SU-DHL-6 (cell line): ENCODE measurements at regions not wholly inside any gene's neighbourhood (a gene's known extent, or its start where the extent isn't known, plus 50 kb on each side); places are given as distances from the start of the nearest gene placed in this dataset.

Experiments used
- H2AFZ ChIP-seq: fragments of 200-600 bp; sonication (generic); 2 replicates; pipeline ENCODE4 v1.6.1; 2014; ENCODE audit warnings: low read depth, mild to moderate bottlenecking, moderate library complexity, mixed read lengths, antibody characterized with exemption, low read length; ENCODE audit not compliant: severe bottlenecking
- H3F3A ChIP-seq: fragments of 200-600 bp; shearing (Covaris generic); 2 replicates; pipeline ENCODE4 v1.6.0; 2016; ENCODE audit warnings: antibody characterized with exemption, mild to moderate bottlenecking; ENCODE audit not compliant: insufficient read depth
- H3K27ac ChIP-seq: fragments of 200-600 bp; sonication (generic); 2 replicates; pipeline ENCODE4 v1.5.1; 2016; ENCODE audit warnings: low read depth, mild to moderate bottlenecking, low read length, moderate library complexity, mixed read lengths
- H3K27me3 ChIP-seq: fragments of 200-600 bp; sonication (generic), shearing (Covaris generic); 2 replicates; pipeline ENCODE4 v1.6.0; 2014; ENCODE audit warnings: mild to moderate bottlenecking, low read length
- H3K36me3 ChIP-seq: fragments of 200-600 bp; sonication (generic); 2 replicates; pipeline ENCODE4 v1.6.1; 2014; ENCODE audit warnings: mild to moderate bottlenecking, low read length, mixed read lengths
- H3K4me2 ChIP-seq: fragments of 300-600, 200-600 bp; shearing (Covaris generic), sonication (generic); 2 replicates; pipeline ENCODE4 v1.6.0; 2014; ENCODE audit warnings: low read length, low read depth, mild to moderate bottlenecking; ENCODE audit not compliant: poor library complexity, severe bottlenecking
- H3K4me3 ChIP-seq: fragments of 200-600 bp; sonication (generic); 2 replicates; pipeline ENCODE4 v1.5.1; 2014; ENCODE audit warnings: antibody characterized with exemption, low read length, mild to moderate bottlenecking, mixed read lengths; ENCODE audit not compliant: insufficient read depth, poor library complexity, severe bottlenecking
- H3K79me2 ChIP-seq: fragments of 200-600 bp; sonication (generic); 2 replicates; pipeline ENCODE4 v1.6.1; 2014; ENCODE audit warnings: mild to moderate bottlenecking, low read length, moderate library complexity; ENCODE audit not compliant: insufficient read depth
- H3K9ac ChIP-seq: fragments of 200-600 bp; sonication (generic); 2 replicates; pipeline ENCODE4 v1.7.0; 2014; ENCODE audit warnings: mild to moderate bottlenecking, low read length
- H3K9me2 ChIP-seq: fragments of 200-600 bp; sonication (generic); replicated peaks from 2 replicates; pipeline ENCODE4 v1.6.1; 2014; ENCODE audit warnings: low read length; ENCODE audit not compliant: insufficient read depth
- H3K9me3 ChIP-seq: fragments of 200-600 bp; sonication (generic); 2 replicates; pipeline ENCODE4 v1.6.1; 2014; ENCODE audit warnings: low read length, mixed read lengths; ENCODE audit not compliant: insufficient read depth
- H4K20me1 ChIP-seq: fragments of 200-600 bp; sonication (generic); 2 replicates; pipeline ENCODE4 v1.6.1; 2014; ENCODE audit warnings: low read depth, mild to moderate bottlenecking, antibody characterized with exemption, low read length, moderate library complexity, mixed read lengths
- EZH2phosphoT487 ChIP-seq: fragments of 200-600 bp; sonication (generic), shearing (Covaris generic); conservative IDR thresholded peaks from 2 replicates; pipeline ENCODE4 v1.6.1; 2018; ENCODE audit warnings: mild to moderate bottlenecking, antibody characterized with exemption, low read length, moderate library complexity, mixed read lengths
- TF ChIP-seq, protein P1 (sequence below): fragments of 200-600 bp; sonication (generic); IDR thresholded peaks from one replicate; pipeline ENCODE4 v1.5.1; 2017; ENCODE audit warnings: antibody characterized with exemption, mild to moderate bottlenecking, low read length, moderate library complexity; ENCODE audit not compliant: insufficient read depth, poor library complexity, severe bottlenecking

DNA sequence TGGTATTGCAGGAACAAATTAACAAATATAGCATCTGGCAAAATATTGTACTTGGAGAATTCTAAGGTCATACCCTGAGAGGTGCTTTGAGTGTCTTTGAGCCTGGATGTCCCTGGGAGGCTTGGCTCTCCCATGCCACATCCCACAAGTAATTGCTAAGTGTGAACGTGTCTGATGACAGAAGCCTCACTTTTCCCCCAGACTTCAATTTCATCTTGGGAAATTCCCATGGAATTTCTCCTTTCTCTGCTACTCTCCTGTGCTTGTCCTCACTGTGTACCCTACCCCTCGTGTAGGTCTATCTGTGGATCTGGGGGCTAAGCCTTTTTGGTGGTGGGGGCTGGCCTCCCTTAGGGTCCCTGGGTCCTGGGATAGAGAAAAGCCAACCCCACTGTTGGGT is 293.3 kb downstream of the TCF7L2 start:
- H3K9me3 ChIP-seq: no peaks in the 10 kb centered on the region
- no peak overlapping the region for H3K4me2 ChIP-seq
- no peak overlapping the region for H3K4me3 ChIP-seq
- no peaks in the 10 kb centered on the region for H4K20me1 ChIP-seq
- no peak overlapping the region for H3K27ac ChIP-seq
- TF ChIP-seq EZH2phosphoT487: no peak
- H3K9me2 ChIP-seq: no peaks in the 10 kb centered on the region
- H3K79me2 ChIP-seq: no peaks in the 10 kb centered on the region
- no peaks in the 10 kb centered on the region for H3F3A ChIP-seq
- H3K27me3 ChIP-seq: no peaks in the 10 kb centered on the region
- H3K9ac ChIP-seq: no peak overlapping the region
- H3K36me3 ChIP-seq: no peaks in the 10 kb centered on the region
- no peak overlapping the region for H2AFZ ChIP-seq

DNA sequence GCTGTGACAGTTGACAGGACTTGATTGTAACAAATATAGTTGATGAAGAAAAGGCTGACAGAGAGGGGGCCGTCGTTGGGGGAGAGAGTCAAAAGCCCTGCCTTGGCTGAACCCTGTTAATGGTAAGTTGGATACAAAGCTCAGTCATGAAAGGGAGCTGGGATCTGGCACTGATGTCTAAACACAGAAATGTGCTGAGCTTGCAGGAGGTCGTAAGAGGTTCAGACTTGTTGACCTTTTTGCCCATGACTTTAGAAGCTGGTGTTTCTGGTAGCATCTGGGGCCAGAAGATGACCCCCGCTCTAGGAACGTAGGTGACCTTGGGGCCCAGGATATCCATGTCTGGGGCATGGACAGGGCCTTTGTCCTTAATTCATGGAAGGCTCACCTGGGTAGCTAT is 294.7 kb downstream of the TCF7L2 start:
- Histone ChIP-seq H3K27me3 (no peaks in the 10 kb centered on the region), H2AFZ (no peak overlapping the region), H3K9me3 (no peaks in the 10 kb centered on the region), H3K27ac (no peak overlapping the region), H3K9me2 (no peaks in the 10 kb centered on the region), H4K20me1 (no peaks in the 10 kb centered on the region), H3K4me3 (no peak overlapping the region), H3K79me2 (no peaks in the 10 kb centered on the region), H3K9ac (no peak overlapping the region), H3K4me2 (no peak overlapping the region), H3F3A (no peaks in the 10 kb centered on the region), H3K36me3 (no peaks in the 10 kb centered on the region)
- no peak for TF ChIP-seq EZH2phosphoT487
- TF ChIP-seq, protein P1, sequence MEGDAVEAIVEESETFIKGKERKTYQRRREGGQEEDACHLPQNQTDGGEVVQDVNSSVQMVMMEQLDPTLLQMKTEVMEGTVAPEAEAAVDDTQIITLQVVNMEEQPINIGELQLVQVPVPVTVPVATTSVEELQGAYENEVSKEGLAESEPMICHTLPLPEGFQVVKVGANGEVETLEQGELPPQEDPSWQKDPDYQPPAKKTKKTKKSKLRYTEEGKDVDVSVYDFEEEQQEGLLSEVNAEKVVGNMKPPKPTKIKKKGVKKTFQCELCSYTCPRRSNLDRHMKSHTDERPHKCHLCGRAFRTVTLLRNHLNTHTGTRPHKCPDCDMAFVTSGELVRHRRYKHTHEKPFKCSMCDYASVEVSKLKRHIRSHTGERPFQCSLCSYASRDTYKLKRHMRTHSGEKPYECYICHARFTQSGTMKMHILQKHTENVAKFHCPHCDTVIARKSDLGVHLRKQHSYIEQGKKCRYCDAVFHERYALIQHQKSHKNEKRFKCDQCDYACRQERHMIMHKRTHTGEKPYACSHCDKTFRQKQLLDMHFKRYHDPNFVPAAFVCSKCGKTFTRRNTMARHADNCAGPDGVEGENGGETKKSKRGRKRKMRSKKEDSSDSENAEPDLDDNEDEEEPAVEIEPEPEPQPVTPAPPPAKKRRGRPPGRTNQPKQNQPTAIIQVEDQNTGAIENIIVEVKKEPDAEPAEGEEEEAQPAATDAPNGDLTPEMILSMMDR: no peak

DNA sequence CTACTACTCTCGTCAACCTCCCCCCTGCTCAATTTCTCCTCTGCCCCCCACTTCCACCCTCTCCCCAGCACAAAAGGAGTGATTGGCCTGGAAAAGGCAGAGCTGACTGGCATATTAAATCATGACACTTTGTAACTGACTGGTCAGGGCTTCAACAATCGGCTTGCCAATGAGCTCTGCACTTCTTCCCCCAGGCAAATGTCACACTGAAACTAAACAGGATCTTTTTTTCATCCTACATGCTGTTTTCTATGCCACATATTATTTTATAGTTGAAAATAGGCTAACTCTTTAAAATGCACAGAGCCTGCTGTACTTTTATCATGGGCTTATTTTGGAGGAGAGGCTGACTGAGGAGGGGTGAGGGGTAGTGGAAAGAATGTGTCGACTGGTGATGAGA is 295.2 kb downstream of the TCF7L2 start:
- Histone ChIP-seq H3K9ac (no peak overlapping the region), H3K4me3 (no peak overlapping the region), H3K36me3 (no peaks in the 10 kb centered on the region), H3K27ac (no peak overlapping the region), H2AFZ (no peak overlapping the region), H3K4me2 (no peak overlapping the region), H3K9me2 (no peaks in the 10 kb centered on the region), H3K79me2 (no peaks in the 10 kb centered on the region), H3F3A (no peaks in the 10 kb centered on the region), H3K9me3 (no peaks in the 10 kb centered on the region), H3K27me3 (no peaks in the 10 kb centered on the region), H4K20me1 (no peaks in the 10 kb centered on the region)
- TF ChIP-seq, protein P1: no peak
- no peak for TF ChIP-seq EZH2phosphoT487

DNA sequence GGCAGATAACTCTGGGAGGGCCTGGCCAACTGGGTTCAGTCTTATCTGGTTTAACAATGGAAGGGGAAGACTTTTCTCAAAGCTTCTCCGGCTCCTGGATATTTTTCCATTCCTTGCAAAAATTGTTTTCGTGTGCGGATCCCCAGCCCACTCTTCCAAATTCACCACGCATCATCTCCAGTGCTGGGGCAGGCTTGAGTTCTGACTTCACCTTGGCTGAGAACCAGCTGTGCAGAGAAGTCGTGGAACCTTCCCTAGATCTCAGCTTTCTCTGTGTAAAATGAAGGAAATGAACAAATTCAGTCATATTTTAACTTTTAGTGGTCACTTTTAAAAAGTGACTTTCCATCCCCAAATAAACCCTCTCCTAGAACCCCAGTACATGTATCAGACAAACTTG is 297.0 kb downstream of the TCF7L2 start:
- H2AFZ ChIP-seq: no peak overlapping the region
- H3K9ac ChIP-seq: no peak overlapping the region
- no peaks in the 10 kb centered on the region for H3K27me3 ChIP-seq
- no peak overlapping the region for H3K4me3 ChIP-seq
- H4K20me1 ChIP-seq: no peaks in the 10 kb centered on the region
- TF ChIP-seq EZH2phosphoT487: no peak
- TF ChIP-seq, protein P1: no peak
- no peak overlapping the region for H3K27ac ChIP-seq
- H3K9me3 ChIP-seq: no peaks in the 10 kb centered on the region
- H3K9me2 ChIP-seq: no peaks in the 10 kb centered on the region
- H3K36me3 ChIP-seq: no peaks in the 10 kb centered on the region
- no peaks in the 10 kb centered on the region for H3K79me2 ChIP-seq
- H3F3A ChIP-seq: no peaks in the 10 kb centered on the region
- H3K4me2 ChIP-seq: no peak overlapping the region
